ENCODE measurements at regions not wholly inside any gene's neighbourhood (a gene's known extent, or its start where the extent isn't known, plus 50 kb on each side); places are given as distances from the start of the nearest gene placed in this dataset.

DNA sequence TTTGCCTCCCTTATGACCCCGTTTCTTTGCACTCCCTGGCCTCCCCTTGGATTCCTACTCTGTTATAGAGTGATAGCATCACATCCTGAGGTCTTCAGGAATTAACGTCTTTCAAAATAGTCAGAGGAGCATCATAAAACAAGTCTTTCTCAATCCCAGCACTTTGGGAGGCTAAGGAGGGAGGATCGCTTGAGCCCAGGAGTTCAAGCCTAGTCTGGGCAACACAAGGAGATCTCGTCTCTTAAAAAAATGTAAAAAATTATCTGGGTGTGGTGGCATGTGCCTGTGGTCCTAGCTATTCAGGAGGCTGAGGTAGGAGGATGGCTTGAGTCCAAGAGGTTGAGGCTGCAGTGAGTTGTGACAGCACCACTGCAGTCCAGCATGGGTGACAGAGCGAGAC lies 68.7 kb upstream of the AMPD3 start:
- TF ChIP-seq POLR2A (IDR thresholded peaks at IDR 0.05) = no peak
- TF ChIP-seq, protein P1, sequence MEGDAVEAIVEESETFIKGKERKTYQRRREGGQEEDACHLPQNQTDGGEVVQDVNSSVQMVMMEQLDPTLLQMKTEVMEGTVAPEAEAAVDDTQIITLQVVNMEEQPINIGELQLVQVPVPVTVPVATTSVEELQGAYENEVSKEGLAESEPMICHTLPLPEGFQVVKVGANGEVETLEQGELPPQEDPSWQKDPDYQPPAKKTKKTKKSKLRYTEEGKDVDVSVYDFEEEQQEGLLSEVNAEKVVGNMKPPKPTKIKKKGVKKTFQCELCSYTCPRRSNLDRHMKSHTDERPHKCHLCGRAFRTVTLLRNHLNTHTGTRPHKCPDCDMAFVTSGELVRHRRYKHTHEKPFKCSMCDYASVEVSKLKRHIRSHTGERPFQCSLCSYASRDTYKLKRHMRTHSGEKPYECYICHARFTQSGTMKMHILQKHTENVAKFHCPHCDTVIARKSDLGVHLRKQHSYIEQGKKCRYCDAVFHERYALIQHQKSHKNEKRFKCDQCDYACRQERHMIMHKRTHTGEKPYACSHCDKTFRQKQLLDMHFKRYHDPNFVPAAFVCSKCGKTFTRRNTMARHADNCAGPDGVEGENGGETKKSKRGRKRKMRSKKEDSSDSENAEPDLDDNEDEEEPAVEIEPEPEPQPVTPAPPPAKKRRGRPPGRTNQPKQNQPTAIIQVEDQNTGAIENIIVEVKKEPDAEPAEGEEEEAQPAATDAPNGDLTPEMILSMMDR (IDR thresholded peaks at IDR 0.05) = no peak

Data from body of pancreas (tissue), 4 donors.